ENCODE measurements at regions not wholly inside any gene's neighbourhood (a gene's known extent, or its start where the extent isn't known, plus 50 kb on each side); places are given as distances from the start of the nearest gene placed in this dataset.

- Histone ChIP-seq H3K27ac (no peak overlapping the region), H3K4me3 (no peak overlapping the region), H3K9me3 (replicated peaks in 1 of 3) (no peaks in the 10 kb centered on the region), H3K27me3 (no peaks in the 10 kb centered on the region), H3K4me1 (replicated peaks in 1 of 2) (no peaks in the 10 kb centered on the region), H3K36me3 (replicated peaks in 1 of 2) (no peaks in the 10 kb centered on the region)
- DNase-seq: no peak
- TF ChIP-seq POLR2A (IDR thresholded peaks at IDR 0.05) (no peak), CTCF (IDR thresholded peaks at IDR 0.05) (no peak)
- 90 to 100% (median 95%) methylated on average over 1 of the region's 1 CpG; no CpG with 5 or more reads in 1 of the 4 donors for WGBS, 4 donors
- intact Hi-C loops (cut with DNase I): loop anchor here in 1 of 2 donors (10.0 kb wide), 1 partner anchor 555 kb away; no protein-coding TSS in a partner anchor
Observed at GRCh38 chr3:159819676-159820075, 169.0 kb upstream of the IL12A start.

- no peak for TF ChIP-seq CTCF (IDR thresholded peaks at IDR 0.05)
- no peak for TF ChIP-seq POLR2A (IDR thresholded peaks at IDR 0.05)
- H3K4me1 ChIP-seq (replicated peaks in 1 of 2): no peaks in the 10 kb centered on the region
- H3K27me3 ChIP-seq: no peaks in the 10 kb centered on the region
- no peak overlapping the region for H3K27ac ChIP-seq
- WGBS, 4 donors: 86 to 96% (median 91%) methylated on average over 6 of the region's 6 CpGs
- H3K4me3 ChIP-seq: no peak overlapping the region
- intact Hi-C loops (cut with DNase I): no loop called here
- DNase-seq: no peak
- H3K9me3 ChIP-seq (replicated peaks in 1 of 3): no peaks in the 10 kb centered on the region
- no peaks in the 10 kb centered on the region for H3K36me3 ChIP-seq (replicated peaks in 1 of 2)
Observed at GRCh38 chr3:159821110-159821509, 167.5 kb upstream of the IL12A start.

- H3K27me3 ChIP-seq: no peaks in the 10 kb centered on the region
- no peak for DNase-seq
- TF ChIP-seq CTCF (IDR thresholded peaks at IDR 0.05): no peak
- TF ChIP-seq POLR2A (IDR thresholded peaks at IDR 0.05): no peak
- no peak overlapping the region for H3K4me3 ChIP-seq
- H3K36me3 ChIP-seq (replicated peaks in 1 of 2): no peaks in the 10 kb centered on the region
- H3K27ac ChIP-seq: no peak overlapping the region
- no peaks in the 10 kb centered on the region for H3K4me1 ChIP-seq (replicated peaks in 1 of 2)
- intact Hi-C loops (cut with DNase I): no loop called here
- 82 to 90% (median 86%) methylated on average over 5 of the region's 5 CpGs for WGBS, 4 donors
- H3K9me3 ChIP-seq (replicated peaks in 1 of 3): no peaks in the 10 kb centered on the region
Observed at GRCh38 chr3:159821736-159822135, 166.9 kb upstream of the IL12A start.

- WGBS, 4 donors: 80 to 82% (median 81%) methylated on average over 3 of the region's 3 CpGs
- no peak for DNase-seq
- H3K27me3 ChIP-seq: no peaks in the 10 kb centered on the region
- intact Hi-C loops (cut with DNase I): no loop called here
- H3K4me1 ChIP-seq (replicated peaks in 1 of 2): peaks cover 0 to 6% of the 10 kb centered on the region in 2 donors
- H3K4me3 ChIP-seq: no peak overlapping the region
- no peaks in the 10 kb centered on the region for H3K9me3 ChIP-seq (replicated peaks in 1 of 3)
- TF ChIP-seq POLR2A (IDR thresholded peaks at IDR 0.05) (no peak), CTCF (IDR thresholded peaks at IDR 0.05) (no peak)
- no peak overlapping the region for H3K27ac ChIP-seq
- no peaks in the 10 kb centered on the region for H3K36me3 ChIP-seq (replicated peaks in 1 of 2)
Observed at GRCh38 chr3:159823780-159824179, 164.9 kb upstream of the IL12A start.

Data from adrenal gland (tissue), 9 donors.